ENCODE measurements at regions not wholly inside any gene's neighbourhood (a gene's known extent, or its start where the extent isn't known, plus 50 kb on each side); places are given as distances from the start of the nearest gene placed in this dataset.

- Histone ChIP-seq H3K4me3 (no peak overlapping the region), H3K79me2 (replicated peaks; ENCODE audit: insufficient read depth) (no peaks in the 10 kb centered on the region), H3K4me1 (ENCODE audit: insufficient read depth) (no peaks in the 10 kb centered on the region), H3K4me2 (no peak overlapping the region), H3K36me3 (ENCODE audit: insufficient read depth) (no peaks in the 10 kb centered on the region), H2AFZ (no peak overlapping the region), H3K27me3 (ENCODE audit: insufficient read depth) (no peaks in the 10 kb centered on the region), H3F3A (replicated peaks; ENCODE audit: low read depth) (no peaks in the 10 kb centered on the region), H3K27ac (ENCODE audit: low read depth) (no peak overlapping the region), H3K9me2 (ENCODE audit: insufficient read depth) (no peaks in the 10 kb centered on the region), H4K20me1 (replicated peaks; ENCODE audit: insufficient read depth) (no peaks in the 10 kb centered on the region)
- ATAC-seq (no peak), DNase-seq (ENCODE audit: low spot score) (no peak)
- no peaks in the 10 kb centered on the region for H3K4me1 Mint-ChIP-seq
- H3K36me3 Mint-ChIP-seq (ENCODE audit: low read depth), result no peaks in the 10 kb centered on the region
- H3K9me3 Mint-ChIP-seq, result no peaks in the 10 kb centered on the region
- no peak for TF ChIP-seq REST (IDR thresholded peaks at IDR 0.05; ENCODE audit: unreplicated experiment)
- TF ChIP-seq ZNF462 (CRISPR knock-in tag; IDR thresholded peaks at IDR 0.05), result no peak
- no peak for TF ChIP-seq CTCF (conservative IDR thresholded peaks at IDR 0.05; ENCODE audit: low read depth in 2 of 2)
- no peak for TF ChIP-seq NANOG (IDR thresholded peaks at IDR 0.05; ENCODE audit: borderline replicate concordance)
- TF ChIP-seq JUNB (IDR thresholded peaks at IDR 0.05; ENCODE audit: unreplicated experiment), result no peak
- no peak for TF ChIP-seq STAT1 (IDR thresholded peaks at IDR 0.05; ENCODE audit: unreplicated experiment)
- no peak for TF ChIP-seq EZH2phosphoT487 (IDR thresholded peaks at IDR 0.05; ENCODE audit: unreplicated experiment)
- TF ChIP-seq ZNF331 (CRISPR knock-in tag; IDR thresholded peaks at IDR 0.05; ENCODE audit: low read depth), result no peak
- no peak for TF ChIP-seq CREB1 (CRISPR knock-in tag; IDR thresholded peaks at IDR 0.05; ENCODE audit: low read depth)
- TF ChIP-seq POLR2AphosphoS5 (IDR thresholded peaks at IDR 0.05; ENCODE audit: low read depth), result no peak
- TF ChIP-seq ETS1 (IDR thresholded peaks at IDR 0.05), result no peak
- no peak for TF ChIP-seq EZH2 (IDR thresholded peaks at IDR 0.05; ENCODE audit: low read depth, unreplicated experiment)
- peaks cover 6% of the 10 kb centered on the region for H3K27me3 Mint-ChIP-seq (ENCODE audit: insufficient read depth, low read depth, poor library complexity)
- H3K27ac Mint-ChIP-seq, result no peak overlapping the region
- no peak overlapping the region for H3K4me3 Mint-ChIP-seq
These were observed 68.8 kb upstream of the ATP2B2 start for GRCh38 chr3:10574101-10574620.
